Nephron progenitor cell (in vitro differentiated cells): ENCODE measurements at regions not wholly inside any gene's neighbourhood (a gene's known extent, or its start where the extent isn't known, plus 50 kb on each side); places are given as distances from the start of the nearest gene placed in this dataset.

ENCODE experiments used
- DNase-seq: peaks from one replicate; pipeline ENCODE4 v3.0.0; 2021
- H3K27ac Mint-ChIP-seq: 2 replicates; pipeline ENCODE4 v1.8.0; 2021; ENCODE audit warnings: mild to moderate bottlenecking, moderate library complexity, mixed read lengths
- H3K27me3 Mint-ChIP-seq: 2 replicates; pipeline ENCODE4 v1.8.0; 2021; ENCODE audit warnings: mild to moderate bottlenecking, low read depth, mixed read lengths; ENCODE audit not compliant: poor library complexity
- H3K36me3 Mint-ChIP-seq: 2 replicates; pipeline ENCODE4 v1.8.0; 2021; ENCODE audit warnings: low read depth, mixed read lengths
- H3K4me1 Mint-ChIP-seq: 2 replicates; pipeline ENCODE4 v1.8.0; 2021; ENCODE audit warnings: mixed read lengths
- H3K4me3 Mint-ChIP-seq: 2 replicates; pipeline ENCODE4 v1.8.0; 2021; ENCODE audit warnings: mild to moderate bottlenecking, moderate library complexity, mixed read lengths
- H3K9me3 Mint-ChIP-seq: 2 replicates; pipeline ENCODE4 v1.8.0; 2021; ENCODE audit warnings: mild to moderate bottlenecking, moderate library complexity, mixed read lengths
- CTCF ChIP-seq: fragments of 200-600 bp; sonication (generic); IDR thresholded peaks from 2 replicates; pipeline ENCODE4 v1.5.0; 2021; ENCODE audit warnings: antibody characterized with exemption

- Mint-ChIP-seq H3K9me3 (no peaks in the 10 kb centered on the region), H3K27ac (no peak overlapping the region), H3K4me3 (no peak overlapping the region), H3K4me1 (peaks cover 22% of the 10 kb centered on the region), H3K27me3 (no peaks in the 10 kb centered on the region), H3K36me3 (no peaks in the 10 kb centered on the region)
- DNase-seq: no peak
- no peak for TF ChIP-seq CTCF
These were observed 78.6 kb upstream of the ACSL3 start for GRCh38 chr2:222782201-222782730.

DNA sequence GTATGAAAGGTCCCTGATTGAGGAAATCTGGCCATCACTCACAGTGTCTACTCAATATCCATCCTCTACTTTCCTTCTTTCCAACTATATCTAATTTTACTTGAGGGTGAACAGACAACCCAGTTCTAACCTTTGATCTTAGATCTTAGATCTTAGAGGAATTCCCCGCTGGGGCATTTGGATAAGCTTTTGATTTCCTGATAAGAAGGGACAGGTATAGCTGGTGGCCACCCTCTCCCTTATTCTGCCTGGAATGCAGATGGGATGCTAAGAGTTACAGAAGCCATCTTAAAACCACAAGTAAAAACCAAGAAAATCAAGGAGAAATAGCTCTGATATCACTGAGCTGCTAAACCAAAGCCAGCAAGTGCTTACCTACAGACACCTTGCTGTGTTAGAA lies 77.2 kb upstream of the ACSL3 start:
- Mint-ChIP-seq H3K4me3 (no peak overlapping the region), H3K27me3 (peaks cover 3% of the 10 kb centered on the region), H3K36me3 (no peaks in the 10 kb centered on the region), H3K9me3 (no peaks in the 10 kb centered on the region), H3K27ac (no peak overlapping the region), H3K4me1 (peaks cover 22% of the 10 kb centered on the region)
- TF ChIP-seq CTCF: no peak
- DNase-seq: no peak

GRCh38 chr2:222790932-222791331 lies 69.9 kb upstream of the ACSL3 start:
- peaks cover 8% of the 10 kb centered on the region for H3K4me1 Mint-ChIP-seq
- H3K27me3 Mint-ChIP-seq: peaks cover 3% of the 10 kb centered on the region
- no peak for DNase-seq
- no peak for TF ChIP-seq CTCF
- no peak overlapping the region for H3K27ac Mint-ChIP-seq
- no peaks in the 10 kb centered on the region for H3K36me3 Mint-ChIP-seq
- no peaks in the 10 kb centered on the region for H3K9me3 Mint-ChIP-seq
- H3K4me3 Mint-ChIP-seq: no peak overlapping the region

GRCh38 chr2:222792001-222792611 lies 68.7 kb upstream of the ACSL3 start:
- Mint-ChIP-seq H3K27me3 (peaks cover 3% of the 10 kb centered on the region), H3K9me3 (no peaks in the 10 kb centered on the region), H3K4me1 (peaks cover 15% of the 10 kb centered on the region), H3K36me3 (no peaks in the 10 kb centered on the region), H3K27ac (no peak overlapping the region), H3K4me3 (no peak overlapping the region)
- DNase-seq: no peak
- TF ChIP-seq CTCF: no peak

GRCh38 chr2:222794585-222795449 lies 66.0 kb upstream of the ACSL3 start:
- TF ChIP-seq CTCF: no peak
- H3K9me3 Mint-ChIP-seq: no peaks in the 10 kb centered on the region
- H3K4me3 Mint-ChIP-seq: no peak overlapping the region
- no peak for DNase-seq
- H3K27ac Mint-ChIP-seq: no peak overlapping the region
- H3K4me1 Mint-ChIP-seq: peaks cover 21% of the 10 kb centered on the region
- H3K27me3 Mint-ChIP-seq: peaks cover 3% of the 10 kb centered on the region
- no peaks in the 10 kb centered on the region for H3K36me3 Mint-ChIP-seq
